ENCODE measurements at regions not wholly inside any gene's neighbourhood (a gene's known extent, or its start where the extent isn't known, plus 50 kb on each side); places are given as distances from the start of the nearest gene placed in this dataset.
A peak's percentile ranks its signal among the peaks of the same experiment; 100 is the strongest.

GRCh38 chr18:2104620-2105462 lies 466.5 kb downstream of the METTL4 start:
- peak; percentile 23 for FAIRE-seq
- no peak overlapping the region for H3K4me3 Mint-ChIP-seq (ENCODE audit: unreplicated experiment)
- Histone ChIP-seq H3K79me2 (ENCODE audit: insufficient read depth, low read length) (no peaks in the 10 kb centered on the region), H3K27me3 (ENCODE audit: insufficient read depth, low read length) (no peaks in the 10 kb centered on the region), H4K20me1 (ENCODE audit: insufficient read depth, low read length) (no peaks in the 10 kb centered on the region), H3K9ac (ENCODE audit: low read length) (no peak overlapping the region), H3K4me3 (ENCODE audit: insufficient read depth, low read depth, low read length) (no peak overlapping the region), H2AFZ (ENCODE audit: low read depth, low read length) (no peak overlapping the region), H3K4me2 (ENCODE audit: low read length) (no peak overlapping the region), H3K27ac (ENCODE audit: low read depth, low read length) (no peak overlapping the region), H3K9me3 (ENCODE audit: insufficient read depth, low read depth, low read length) (no peaks in the 10 kb centered on the region), H3K4me1 (ENCODE audit: insufficient read depth, low read length) (peaks cover 7% of the 10 kb centered on the region), H3K36me3 (ENCODE audit: insufficient read depth, low read length) (no peaks in the 10 kb centered on the region)
- no peak for TF ChIP-seq EZH2 (IDR thresholded peaks at IDR 0.05; ENCODE audit: insufficient read depth, low read length)
- TF ChIP-seq CTCF (IDR thresholded peaks at IDR 0.05; ENCODE audit: insufficient read depth, low read depth, low read length): peak; percentile 64
- DNase-seq (ENCODE audit: low read depth): peak; percentile 6
- no peaks in the 10 kb centered on the region for H3K27me3 Mint-ChIP-seq (ENCODE audit: low read depth, unreplicated experiment)
- H3K36me3 Mint-ChIP-seq (ENCODE audit: low read depth, unreplicated experiment): no peaks in the 10 kb centered on the region
- peaks cover 6% of the 10 kb centered on the region for H3K4me1 Mint-ChIP-seq (ENCODE audit: low read depth, unreplicated experiment)
- no peak overlapping the region for H3K27ac Mint-ChIP-seq (ENCODE audit: unreplicated experiment)
- H3K9me3 Mint-ChIP-seq (ENCODE audit: unreplicated experiment): peaks cover 3% of the 10 kb centered on the region

GRCh38 chr18:2108591-2108990 lies 462.7 kb downstream of the METTL4 start:
- Histone ChIP-seq H3K36me3 (ENCODE audit: insufficient read depth, low read length) (no peaks in the 10 kb centered on the region), H3K79me2 (ENCODE audit: insufficient read depth, low read length) (no peaks in the 10 kb centered on the region), H3K4me1 (ENCODE audit: insufficient read depth, low read length) (peaks cover 24% of the 10 kb centered on the region), H2AFZ (ENCODE audit: low read depth, low read length) (peak overlapping the region; percentile 43), H3K27ac (ENCODE audit: low read depth, low read length) (no peak overlapping the region), H3K4me2 (ENCODE audit: low read length) (peak overlapping the region; percentile 16), H3K27me3 (ENCODE audit: insufficient read depth, low read length) (no peaks in the 10 kb centered on the region), H4K20me1 (ENCODE audit: insufficient read depth, low read length) (no peaks in the 10 kb centered on the region), H3K9me3 (ENCODE audit: insufficient read depth, low read depth, low read length) (no peaks in the 10 kb centered on the region), H3K4me3 (ENCODE audit: insufficient read depth, low read depth, low read length) (no peak overlapping the region), H3K9ac (ENCODE audit: low read length) (no peak overlapping the region)
- H3K27me3 Mint-ChIP-seq (ENCODE audit: low read depth, unreplicated experiment): no peaks in the 10 kb centered on the region
- H3K4me3 Mint-ChIP-seq (ENCODE audit: unreplicated experiment): no peak overlapping the region
- TF ChIP-seq EZH2 (IDR thresholded peaks at IDR 0.05; ENCODE audit: insufficient read depth, low read length): no peak
- no peak for TF ChIP-seq CTCF (IDR thresholded peaks at IDR 0.05; ENCODE audit: insufficient read depth, low read depth, low read length)
- no peaks in the 10 kb centered on the region for H3K9me3 Mint-ChIP-seq (ENCODE audit: unreplicated experiment)
- H3K4me1 Mint-ChIP-seq (ENCODE audit: low read depth, unreplicated experiment): peaks cover 29% of the 10 kb centered on the region
- FAIRE-seq: no peak
- H3K36me3 Mint-ChIP-seq (ENCODE audit: low read depth, unreplicated experiment): no peaks in the 10 kb centered on the region
- DNase-seq (ENCODE audit: low read depth): peak; percentile 71
- H3K27ac Mint-ChIP-seq (ENCODE audit: unreplicated experiment): peak overlapping the region; percentile 86

- Histone ChIP-seq H3K36me3 (ENCODE audit: insufficient read depth, low read length) (no peaks in the 10 kb centered on the region), H2AFZ (ENCODE audit: low read depth, low read length) (no peak overlapping the region), H3K4me3 (ENCODE audit: insufficient read depth, low read depth, low read length) (no peak overlapping the region), H3K4me1 (ENCODE audit: insufficient read depth, low read length) (peaks cover 24% of the 10 kb centered on the region), H3K9ac (ENCODE audit: low read length) (no peak overlapping the region), H3K27ac (ENCODE audit: low read depth, low read length) (no peak overlapping the region), H3K27me3 (ENCODE audit: insufficient read depth, low read length) (no peaks in the 10 kb centered on the region), H3K4me2 (ENCODE audit: low read length) (peak overlapping the region; percentile 36), H3K79me2 (ENCODE audit: insufficient read depth, low read length) (no peaks in the 10 kb centered on the region), H3K9me3 (ENCODE audit: insufficient read depth, low read depth, low read length) (no peaks in the 10 kb centered on the region), H4K20me1 (ENCODE audit: insufficient read depth, low read length) (no peaks in the 10 kb centered on the region)
- TF ChIP-seq CTCF (IDR thresholded peaks at IDR 0.05; ENCODE audit: insufficient read depth, low read depth, low read length): no peak
- TF ChIP-seq EZH2 (IDR thresholded peaks at IDR 0.05; ENCODE audit: insufficient read depth, low read length): no peak
- FAIRE-seq (peak; percentile 23), DNase-seq (ENCODE audit: low read depth) (peak; percentile 86)
- Mint-ChIP-seq H3K36me3 (ENCODE audit: low read depth, unreplicated experiment) (no peaks in the 10 kb centered on the region), H3K27me3 (ENCODE audit: low read depth, unreplicated experiment) (no peaks in the 10 kb centered on the region), H3K4me1 (ENCODE audit: low read depth, unreplicated experiment) (peaks cover 29% of the 10 kb centered on the region), H3K27ac (ENCODE audit: unreplicated experiment) (peak overlapping the region; percentile 56), H3K9me3 (ENCODE audit: unreplicated experiment) (no peaks in the 10 kb centered on the region), H3K4me3 (ENCODE audit: unreplicated experiment) (no peak overlapping the region)
Observed at GRCh38 chr18:2111456-2111855, 459.8 kb downstream of the METTL4 start.

Measured in astrocyte (in vitro differentiated cells and primary cell).